Upper lobe of right lung (tissue), 1 donor: ENCODE measurements at regions not wholly inside any gene's neighbourhood (a gene's known extent, or its start where the extent isn't known, plus 50 kb on each side); places are given as distances from the start of the nearest gene placed in this dataset.

Experiments
- ATAC-seq: fragments of 200-7000 bp; cut with Tn5 transposase; one replicate; pipeline ENCODE4 v1.9.1; 2020; ENCODE audit warnings: mild to moderate bottlenecking, moderate library complexity
- DNase-seq: peaks from one replicate; pipeline ENCODE4 v3.0.0-alpha.2; 2020
- H3K27ac ChIP-seq: fragments of 200-600 bp; one replicate; pipeline ENCODE4 v1.8.0; 2022
- H3K27me3 ChIP-seq: fragments of 200-600 bp; one replicate; pipeline ENCODE4 v1.8.0; 2022; ENCODE audit warnings: mild to moderate bottlenecking
- H3K36me3 ChIP-seq: fragments of 200-600 bp; one replicate; pipeline ENCODE4 v1.8.0; 2022
- H3K4me1 ChIP-seq: fragments of 200-600 bp; one replicate; pipeline ENCODE4 v1.8.0; 2022
- H3K4me3 ChIP-seq: fragments of 200-600 bp; one replicate; pipeline ENCODE4 v1.8.0; 2022; ENCODE audit warnings: mild to moderate bottlenecking
- H3K9me3 ChIP-seq: fragments of 200-600 bp; one replicate; pipeline ENCODE4 v1.8.0; 2022
- intact Hi-C: fragments of 100-400 bp; cut with DNase I; formaldehyde crosslinking; loops from one replicate; pipeline ENCODE4 v1.11.0; 2022
- TF ChIP-seq, protein P1 (sequence below): fragments of 200-600 bp; IDR thresholded peaks from one replicate; pipeline ENCODE4 v1.8.0; 2022; ENCODE audit warnings: antibody characterized with exemption
- donor health status: DM: no; HTN: yes; CAD: no; lungs with severe emphysema.

DNA sequence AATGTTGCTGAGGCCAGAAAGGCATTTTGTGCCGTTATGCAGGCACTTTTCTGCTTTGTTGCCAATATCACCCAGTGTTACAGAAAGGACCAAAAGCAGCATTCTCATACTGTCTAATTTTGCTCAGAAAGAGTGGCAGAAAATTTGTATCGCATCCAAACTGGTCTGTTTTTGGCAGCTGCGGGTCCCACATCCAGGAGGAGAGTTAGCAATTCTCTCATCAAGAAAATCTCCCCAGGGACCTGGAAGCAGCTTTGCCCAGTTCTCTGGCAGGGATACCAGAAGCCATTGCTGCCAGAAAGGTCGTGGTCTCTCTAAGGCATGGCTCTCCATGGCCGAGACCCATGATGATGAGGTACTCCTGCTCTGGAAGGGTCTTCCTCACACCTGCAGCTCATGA lies 489.2 kb upstream of the ZMIZ1 start:
- no peak for DNase-seq
- H3K4me3 ChIP-seq: no peak overlapping the region
- no peaks in the 10 kb centered on the region for H3K36me3 ChIP-seq
- intact Hi-C loops: no loop called here
- no peaks in the 10 kb centered on the region for H3K27me3 ChIP-seq
- TF ChIP-seq, protein P1, sequence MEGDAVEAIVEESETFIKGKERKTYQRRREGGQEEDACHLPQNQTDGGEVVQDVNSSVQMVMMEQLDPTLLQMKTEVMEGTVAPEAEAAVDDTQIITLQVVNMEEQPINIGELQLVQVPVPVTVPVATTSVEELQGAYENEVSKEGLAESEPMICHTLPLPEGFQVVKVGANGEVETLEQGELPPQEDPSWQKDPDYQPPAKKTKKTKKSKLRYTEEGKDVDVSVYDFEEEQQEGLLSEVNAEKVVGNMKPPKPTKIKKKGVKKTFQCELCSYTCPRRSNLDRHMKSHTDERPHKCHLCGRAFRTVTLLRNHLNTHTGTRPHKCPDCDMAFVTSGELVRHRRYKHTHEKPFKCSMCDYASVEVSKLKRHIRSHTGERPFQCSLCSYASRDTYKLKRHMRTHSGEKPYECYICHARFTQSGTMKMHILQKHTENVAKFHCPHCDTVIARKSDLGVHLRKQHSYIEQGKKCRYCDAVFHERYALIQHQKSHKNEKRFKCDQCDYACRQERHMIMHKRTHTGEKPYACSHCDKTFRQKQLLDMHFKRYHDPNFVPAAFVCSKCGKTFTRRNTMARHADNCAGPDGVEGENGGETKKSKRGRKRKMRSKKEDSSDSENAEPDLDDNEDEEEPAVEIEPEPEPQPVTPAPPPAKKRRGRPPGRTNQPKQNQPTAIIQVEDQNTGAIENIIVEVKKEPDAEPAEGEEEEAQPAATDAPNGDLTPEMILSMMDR: no peak
- H3K4me1 ChIP-seq: peaks cover 4% of the 10 kb centered on the region
- no peak overlapping the region for H3K27ac ChIP-seq
- H3K9me3 ChIP-seq: no peaks in the 10 kb centered on the region
- ATAC-seq: no peak

DNA sequence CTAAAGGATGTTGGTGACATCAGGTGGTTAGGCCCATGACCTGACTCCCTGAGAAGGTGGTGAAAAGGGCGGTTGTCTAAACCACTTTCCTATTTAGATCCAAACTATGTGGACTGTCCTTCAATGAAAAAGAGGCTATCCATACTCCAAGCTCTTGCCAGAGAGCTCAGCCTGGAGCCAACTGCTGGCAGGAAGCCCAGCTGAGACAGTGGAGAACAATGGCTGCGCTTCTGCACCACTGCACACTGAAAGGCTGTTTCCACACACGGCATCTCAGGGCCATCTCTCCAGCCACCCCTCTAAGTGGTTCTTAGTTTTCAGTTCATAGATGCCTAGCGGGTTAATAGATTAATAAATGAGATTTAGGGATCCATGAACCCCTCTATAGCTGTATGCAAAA lies 488.8 kb upstream of the ZMIZ1 start:
- Histone ChIP-seq H3K4me3 (no peak overlapping the region), H3K36me3 (no peaks in the 10 kb centered on the region), H3K27me3 (no peaks in the 10 kb centered on the region), H3K4me1 (peaks cover 4% of the 10 kb centered on the region), H3K27ac (no peak overlapping the region), H3K9me3 (no peaks in the 10 kb centered on the region)
- TF ChIP-seq, protein P1: no peak
- intact Hi-C loops: no loop called here
- ATAC-seq: no peak
- no peak for DNase-seq

- Histone ChIP-seq H3K9me3 (no peaks in the 10 kb centered on the region), H3K4me1 (peaks cover 4% of the 10 kb centered on the region), H3K27me3 (no peaks in the 10 kb centered on the region), H3K27ac (no peak overlapping the region), H3K4me3 (no peak overlapping the region), H3K36me3 (no peaks in the 10 kb centered on the region)
- TF ChIP-seq, protein P1: no peak
- no peak for ATAC-seq
- intact Hi-C loops: no loop called here
- no peak for DNase-seq
Measured at GRCh38 chr10:78581133-78581694, 487.6 kb upstream of the ZMIZ1 start.

- no peak overlapping the region for H3K4me3 ChIP-seq
- H3K27me3 ChIP-seq: no peaks in the 10 kb centered on the region
- H3K36me3 ChIP-seq: no peaks in the 10 kb centered on the region
- TF ChIP-seq, protein P1: no peak
- H3K4me1 ChIP-seq: peaks cover 9% of the 10 kb centered on the region
- no peak for ATAC-seq
- H3K27ac ChIP-seq: no peak overlapping the region
- no peaks in the 10 kb centered on the region for H3K9me3 ChIP-seq
- DNase-seq: no peak
- intact Hi-C loops: no loop called here
Measured at GRCh38 chr10:78582540-78582939, 486.2 kb upstream of the ZMIZ1 start.

- TF ChIP-seq, protein P1: no peak
- intact Hi-C loops: no loop called here
- Histone ChIP-seq H3K4me1 (peaks cover 11% of the 10 kb centered on the region), H3K27me3 (no peaks in the 10 kb centered on the region), H3K4me3 (no peak overlapping the region), H3K36me3 (no peaks in the 10 kb centered on the region), H3K9me3 (no peaks in the 10 kb centered on the region), H3K27ac (no peak overlapping the region)
- DNase-seq: no peak
- no peak for ATAC-seq
Measured at GRCh38 chr10:78584266-78584665, 484.5 kb upstream of the ZMIZ1 start.

- intact Hi-C loops: no loop called here
- TF ChIP-seq, protein P1: no peak
- Histone ChIP-seq H3K9me3 (no peaks in the 10 kb centered on the region), H3K4me3 (no peak overlapping the region), H3K27ac (no peak overlapping the region), H3K36me3 (no peaks in the 10 kb centered on the region), H3K4me1 (peaks cover 10% of the 10 kb centered on the region), H3K27me3 (no peaks in the 10 kb centered on the region)
- ATAC-seq: no peak
- DNase-seq: no peak
Measured at GRCh38 chr10:78584681-78585080, 484.1 kb upstream of the ZMIZ1 start.
